Dermis microvascular lymphatic vessel endothelial cell (primary cell): ENCODE measurements at regions not wholly inside any gene's neighbourhood (a gene's known extent, or its start where the extent isn't known, plus 50 kb on each side); places are given as distances from the start of the nearest gene placed in this dataset.

Source experiments
- DNase-seq, 2 donors: peaks; one replicate each; pipeline versions ENCODE4 v3.0.0 to v3.0.0-alpha.2; 2010; ENCODE audit warnings: low read depth in 2 of 2

DNA sequence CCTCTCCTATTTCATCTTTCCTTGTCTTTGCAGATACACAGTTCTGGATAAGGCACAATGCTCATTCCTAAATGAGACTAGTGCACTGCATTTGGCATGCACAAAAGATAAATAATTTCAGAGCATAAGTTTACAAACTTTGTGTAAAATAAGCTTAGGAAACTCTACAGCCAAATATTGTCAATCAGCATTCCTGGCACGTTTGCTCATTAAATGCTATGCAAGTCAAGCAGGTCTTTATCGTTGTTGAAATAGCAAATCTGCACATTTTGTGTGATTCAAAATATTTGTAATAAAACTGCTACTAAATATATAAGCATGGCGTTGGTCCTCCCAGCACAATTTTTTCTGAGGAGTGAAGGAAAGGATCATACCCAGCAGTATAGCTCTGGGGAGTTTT is 322.1 kb upstream of the NOCT start:
- no peak for DNase-seq

DNA sequence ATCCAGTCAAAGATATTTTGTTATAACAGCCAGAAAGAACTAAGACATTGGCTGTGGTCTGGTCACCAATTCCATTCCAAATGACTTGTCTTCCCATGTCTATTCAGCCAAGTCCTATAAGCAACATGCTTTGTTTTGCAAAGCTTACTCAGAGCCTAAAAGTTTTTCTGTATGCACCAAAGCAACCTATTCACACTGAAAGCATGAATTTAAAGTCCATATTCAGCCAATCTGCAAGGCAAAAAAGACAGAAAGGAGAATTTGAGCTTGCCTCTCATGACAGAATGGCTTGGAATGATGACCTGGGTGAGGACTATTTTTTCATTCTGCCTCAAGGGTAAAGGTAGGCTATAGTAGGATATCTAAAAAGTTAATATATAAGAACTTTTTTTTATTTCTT is 323.2 kb upstream of the NOCT start:
- no peak for DNase-seq

DNA sequence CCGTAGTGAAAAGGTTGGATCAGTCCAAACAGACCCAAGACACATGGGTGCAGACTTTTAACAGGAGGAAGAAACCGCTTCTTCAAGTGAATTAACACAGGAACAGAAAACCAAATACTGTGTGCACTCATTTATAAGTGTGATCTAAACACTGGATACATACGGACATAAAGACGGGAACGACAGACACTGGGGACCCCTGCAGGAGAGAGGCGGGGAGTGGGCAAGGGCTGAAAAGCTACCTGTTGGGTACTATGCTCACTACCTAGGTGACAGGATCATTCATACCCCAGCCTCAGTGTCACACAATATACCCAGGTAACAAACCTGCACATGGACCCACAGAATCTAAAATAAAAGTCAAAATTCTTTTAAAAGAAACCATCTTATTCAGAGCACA is 326.0 kb upstream of the NOCT start:
- DNase-seq, result no peak

GRCh38 chr4:138689187-138689586 is 326.4 kb upstream of the NOCT start:
- DNase-seq, result no peak

DNA sequence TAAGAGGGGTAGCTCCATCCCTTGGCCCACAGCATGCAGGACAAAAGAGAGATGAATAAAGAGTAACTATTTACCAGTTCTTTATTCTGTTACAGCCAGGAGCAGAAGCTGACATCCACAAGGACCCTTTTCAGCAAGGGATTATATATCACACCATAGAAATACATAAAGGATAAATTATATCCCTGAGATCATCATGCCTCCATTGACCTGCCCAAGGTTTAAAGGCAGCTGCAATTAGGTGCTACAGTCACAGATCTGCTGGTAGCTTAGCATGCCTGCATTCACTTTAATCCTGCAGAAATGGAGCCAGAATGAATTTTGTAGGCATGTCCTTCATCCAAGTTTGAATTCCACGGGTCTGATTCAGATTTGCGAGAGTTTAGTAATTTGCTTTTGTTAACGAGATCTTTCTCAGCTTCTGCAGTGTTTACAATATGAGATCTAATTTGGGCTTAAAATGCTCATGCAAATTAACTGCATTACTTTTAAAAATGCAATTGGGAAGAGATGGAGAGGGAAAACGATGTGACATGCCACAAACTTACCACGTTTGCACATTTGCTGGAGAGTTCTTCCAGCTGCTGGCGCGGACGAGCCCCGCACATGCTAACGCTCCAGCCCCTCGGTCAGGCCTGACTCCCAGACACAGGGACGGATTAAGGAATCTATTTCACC is 327.0 kb upstream of the NOCT start:
- no peak for DNase-seq

GRCh38 chr4:138686106-138686835 is 329.3 kb upstream of the NOCT start:
- DNase-seq, result no peak

- no peak for DNase-seq
Measured at GRCh38 chr4:138685316-138685715, 330.3 kb upstream of the NOCT start.

- DNase-seq, result peak; percentile 55 to 71
Measured at GRCh38 chr4:138680989-138681604, 334.5 kb upstream of the NOCT start.

GRCh38 chr4:138680256-138680655 is 335.3 kb upstream of the NOCT start:
- DNase-seq, result no peak

GRCh38 chr4:138678985-138679746 is 336.4 kb upstream of the NOCT start:
- DNase-seq, result no peak

- no peak for DNase-seq
Measured at GRCh38 chr4:138677748-138678147, 337.8 kb upstream of the NOCT start.

GRCh38 chr4:138677212-138677611 is 338.4 kb upstream of the NOCT start:
- DNase-seq, result no peak

DNA sequence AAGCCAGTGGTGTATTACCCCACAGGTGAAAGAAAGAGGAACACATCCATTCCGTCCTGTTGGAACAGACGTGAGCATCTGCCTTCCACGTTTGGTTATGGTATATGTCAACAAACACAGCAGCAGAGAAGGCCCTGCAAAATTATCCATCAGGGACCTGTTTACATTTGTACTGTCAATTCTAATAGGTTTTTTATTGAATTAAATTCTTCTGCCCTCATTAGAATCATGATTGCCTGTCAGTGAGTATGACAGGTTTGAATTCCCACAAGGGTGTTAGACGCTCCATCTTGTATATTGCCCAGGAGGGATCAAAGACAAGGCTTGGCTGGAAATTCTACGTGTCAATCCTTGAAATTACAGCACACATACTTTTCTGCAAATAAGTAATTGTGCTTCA is 339.9 kb upstream of the NOCT start:
- no peak for DNase-seq

GRCh38 chr4:138674209-138674608 is 341.4 kb upstream of the NOCT start:
- DNase-seq, result no peak

GRCh38 chr4:138673053-138673452 is 342.5 kb upstream of the NOCT start:
- DNase-seq, result no peak

- DNase-seq, result no peak
Measured at GRCh38 chr4:138672393-138672976, 343.1 kb upstream of the NOCT start.

DNA sequence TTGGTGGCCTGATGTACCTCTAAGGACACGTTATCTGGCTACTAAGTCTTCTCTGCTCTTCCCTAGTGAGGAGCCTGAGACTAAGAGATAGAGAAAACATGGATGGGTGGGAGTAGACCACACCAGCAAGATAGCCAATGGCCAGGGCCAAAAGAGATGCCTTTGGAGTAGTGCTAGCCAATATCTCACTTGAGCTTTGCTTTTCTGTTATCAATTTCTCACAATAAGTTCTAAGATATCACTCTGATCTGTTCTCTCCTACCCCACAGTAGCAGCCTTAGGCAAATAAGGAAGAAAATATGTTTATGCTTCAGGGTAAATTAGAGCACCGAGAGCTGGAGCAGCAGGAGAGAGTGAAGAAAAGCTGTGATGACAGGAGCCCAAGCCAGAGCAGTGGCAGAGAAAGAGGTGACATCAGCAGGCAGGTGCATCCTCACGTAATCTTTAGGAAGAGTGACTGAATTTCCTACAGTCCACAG is 343.9 kb upstream of the NOCT start:
- no peak for DNase-seq

DNA sequence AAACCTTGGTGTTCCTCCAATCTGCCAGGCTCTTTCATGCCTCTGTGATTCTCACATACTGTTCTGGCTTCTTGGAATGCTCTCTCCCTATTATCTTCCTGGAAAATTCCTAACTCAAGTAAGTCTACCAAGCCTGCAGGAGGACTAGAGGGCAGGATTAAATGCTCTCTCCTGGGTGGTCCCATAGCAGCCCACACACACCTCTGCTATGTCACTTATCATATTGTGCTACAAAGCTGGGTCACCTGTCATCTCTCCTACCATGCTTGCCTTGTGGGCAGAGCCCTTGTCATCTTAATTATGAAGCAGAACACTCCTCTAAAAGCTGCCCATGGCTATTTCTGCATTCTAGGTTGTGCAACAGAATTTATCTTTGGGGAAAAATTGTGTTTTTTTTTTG is 344.5 kb upstream of the NOCT start:
- no peak for DNase-seq

- no peak for DNase-seq
Measured at GRCh38 chr4:138670681-138671080, 344.9 kb upstream of the NOCT start.

GRCh38 chr4:138669479-138670315 is 345.9 kb upstream of the NOCT start:
- DNase-seq, result no peak

GRCh38 chr4:138668309-138668708 is 347.3 kb upstream of the NOCT start:
- DNase-seq, result no peak
